ENCODE measurements at regions not wholly inside any gene's neighbourhood (a gene's known extent, or its start where the extent isn't known, plus 50 kb on each side); places are given as distances from the start of the nearest gene placed in this dataset.
"Not testable (repeated sequence)": the region's sequence is repeated elsewhere in the genome, so short reads cannot be mapped to it uniquely, and the experiment has no call there.

DNA sequence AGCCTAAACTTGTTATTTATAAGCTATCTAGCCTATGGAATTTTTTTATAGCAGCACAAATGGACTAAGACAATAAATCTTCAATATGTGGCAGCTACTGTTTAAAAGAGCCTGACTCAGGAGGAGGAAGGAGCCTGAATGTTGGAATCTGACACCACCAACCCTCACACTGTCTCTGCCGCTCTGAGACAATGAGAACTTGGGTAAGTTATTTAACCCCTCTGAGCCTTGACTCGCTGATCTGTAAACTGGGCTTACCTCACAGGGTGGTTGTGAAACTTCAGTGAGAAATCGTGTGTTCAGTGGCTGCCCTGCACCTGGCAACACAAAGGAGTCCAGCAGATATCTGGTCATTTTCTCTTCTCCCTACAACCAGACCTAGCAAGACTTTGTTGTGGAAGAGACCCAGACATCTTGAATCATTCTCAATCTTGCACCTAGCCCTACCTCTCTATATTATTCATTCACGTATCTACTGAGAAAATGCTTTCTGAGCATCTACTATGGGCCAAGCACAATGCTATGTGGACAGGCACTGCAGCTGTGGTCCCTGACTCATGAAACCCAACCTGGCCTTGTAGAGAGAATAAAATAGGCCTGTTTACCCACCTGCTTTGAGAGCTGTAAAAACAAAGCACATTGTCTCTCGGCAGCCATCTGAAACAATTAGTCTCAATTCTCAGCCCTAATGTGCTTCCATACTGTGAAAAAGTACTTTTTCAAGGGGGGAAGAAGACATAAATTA lies 81.9 kb upstream of the SLC25A36 start:
- Histone ChIP-seq H3K4me3 (no peak overlapping the region), H3K27me3 (no peaks in the 10 kb centered on the region), H3K36me3 (no peaks in the 10 kb centered on the region), H3K4me1 (no peaks in the 10 kb centered on the region), H3K27ac (no peak overlapping the region), H3K9me3 (no peaks in the 10 kb centered on the region)
- no peak for DNase-seq (ENCODE audit: low spot score in 2 of 2)
- intact Hi-C loops (cut with DNase I; ENCODE audit: low total_unique reads): loop anchor here (5.0 kb wide), 2 partner anchors 828 to 982 kb away; no protein-coding TSS in a partner anchor
- TF ChIP-seq, protein P1, sequence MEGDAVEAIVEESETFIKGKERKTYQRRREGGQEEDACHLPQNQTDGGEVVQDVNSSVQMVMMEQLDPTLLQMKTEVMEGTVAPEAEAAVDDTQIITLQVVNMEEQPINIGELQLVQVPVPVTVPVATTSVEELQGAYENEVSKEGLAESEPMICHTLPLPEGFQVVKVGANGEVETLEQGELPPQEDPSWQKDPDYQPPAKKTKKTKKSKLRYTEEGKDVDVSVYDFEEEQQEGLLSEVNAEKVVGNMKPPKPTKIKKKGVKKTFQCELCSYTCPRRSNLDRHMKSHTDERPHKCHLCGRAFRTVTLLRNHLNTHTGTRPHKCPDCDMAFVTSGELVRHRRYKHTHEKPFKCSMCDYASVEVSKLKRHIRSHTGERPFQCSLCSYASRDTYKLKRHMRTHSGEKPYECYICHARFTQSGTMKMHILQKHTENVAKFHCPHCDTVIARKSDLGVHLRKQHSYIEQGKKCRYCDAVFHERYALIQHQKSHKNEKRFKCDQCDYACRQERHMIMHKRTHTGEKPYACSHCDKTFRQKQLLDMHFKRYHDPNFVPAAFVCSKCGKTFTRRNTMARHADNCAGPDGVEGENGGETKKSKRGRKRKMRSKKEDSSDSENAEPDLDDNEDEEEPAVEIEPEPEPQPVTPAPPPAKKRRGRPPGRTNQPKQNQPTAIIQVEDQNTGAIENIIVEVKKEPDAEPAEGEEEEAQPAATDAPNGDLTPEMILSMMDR (IDR thresholded peaks at IDR 0.05): no peak
- TF ChIP-seq POLR2A (IDR thresholded peaks at IDR 0.05) (no peak), POLR2AphosphoS5 (IDR thresholded peaks at IDR 0.05) (no peak)

DNA sequence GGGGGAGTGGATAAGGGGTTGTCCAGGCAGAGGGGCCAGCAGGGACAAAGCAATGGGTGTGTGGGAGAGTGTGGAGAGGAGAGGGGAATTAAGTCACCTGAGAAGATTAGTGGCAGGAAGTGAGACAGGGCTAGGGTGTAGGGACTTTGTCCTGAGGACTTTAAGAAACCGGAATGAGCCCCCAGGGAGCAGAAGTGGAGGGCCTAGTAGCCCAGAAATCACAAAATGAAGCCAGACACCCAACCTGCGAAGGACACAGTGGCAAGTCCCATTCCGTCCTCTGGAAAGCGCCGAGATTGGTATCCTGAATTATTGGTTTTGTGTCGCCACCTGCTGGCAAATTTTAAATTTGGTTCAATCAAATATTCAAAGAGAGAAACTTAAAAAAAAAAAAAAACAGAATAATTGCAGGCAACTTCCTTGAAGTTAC lies 78.0 kb upstream of the SLC25A36 start:
- peak in 1 of 2 donors; percentile 20 for DNase-seq (ENCODE audit: low spot score in 2 of 2)
- H3K27ac ChIP-seq: no peak overlapping the region
- peaks cover 0 to 6% of the 10 kb centered on the region in 2 donors for H3K9me3 ChIP-seq
- no peaks in the 10 kb centered on the region for H3K36me3 ChIP-seq
- TF ChIP-seq POLR2AphosphoS5 (IDR thresholded peaks at IDR 0.05): no peak
- TF ChIP-seq, protein P1 (IDR thresholded peaks at IDR 0.05): peak in 2 of 3 donors; percentile 45 to 55
- no peaks in the 10 kb centered on the region for H3K4me1 ChIP-seq
- H3K27me3 ChIP-seq: no peaks in the 10 kb centered on the region
- intact Hi-C loops (cut with DNase I; ENCODE audit: low total_unique reads): loop anchor here (5.0 kb wide), 2 partner anchors 824 to 986 kb away; no protein-coding TSS in a partner anchor
- H3K4me3 ChIP-seq: no peak overlapping the region

DNA sequence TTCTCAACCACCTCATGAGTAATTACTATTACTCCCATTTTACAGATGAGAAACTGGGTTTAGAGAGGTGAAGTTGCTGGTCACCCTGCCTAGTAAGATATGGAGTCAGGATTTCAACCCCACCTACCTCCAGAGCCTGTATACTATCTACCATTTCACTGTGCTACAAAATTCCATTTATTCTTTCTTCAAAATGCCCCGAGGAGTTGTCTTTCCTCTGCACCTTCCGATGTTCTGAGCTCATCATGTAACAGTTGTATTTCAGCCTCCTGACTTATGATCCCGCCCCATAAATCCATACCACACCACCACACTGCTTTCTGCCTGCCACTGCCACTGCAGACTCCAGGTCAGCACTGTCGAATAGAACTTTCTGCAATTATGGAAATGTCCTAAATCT lies 71.3 kb upstream of the SLC25A36 start:
- Histone ChIP-seq H3K27ac (no peak overlapping the region), H3K4me3 (no peak overlapping the region), H3K27me3 (no peaks in the 10 kb centered on the region), H3K4me1 (no peaks in the 10 kb centered on the region), H3K36me3 (no peaks in the 10 kb centered on the region), H3K9me3 (peaks cover 0 to 6% of the 10 kb centered on the region in 2 donors)
- TF ChIP-seq, protein P1 (IDR thresholded peaks at IDR 0.05): no peak
- TF ChIP-seq POLR2A (IDR thresholded peaks at IDR 0.05) (no peak), POLR2AphosphoS5 (IDR thresholded peaks at IDR 0.05) (no peak)
- intact Hi-C loops (cut with DNase I; ENCODE audit: low total_unique reads): no loop called here
- no peak for DNase-seq (ENCODE audit: low spot score in 2 of 2)

DNA sequence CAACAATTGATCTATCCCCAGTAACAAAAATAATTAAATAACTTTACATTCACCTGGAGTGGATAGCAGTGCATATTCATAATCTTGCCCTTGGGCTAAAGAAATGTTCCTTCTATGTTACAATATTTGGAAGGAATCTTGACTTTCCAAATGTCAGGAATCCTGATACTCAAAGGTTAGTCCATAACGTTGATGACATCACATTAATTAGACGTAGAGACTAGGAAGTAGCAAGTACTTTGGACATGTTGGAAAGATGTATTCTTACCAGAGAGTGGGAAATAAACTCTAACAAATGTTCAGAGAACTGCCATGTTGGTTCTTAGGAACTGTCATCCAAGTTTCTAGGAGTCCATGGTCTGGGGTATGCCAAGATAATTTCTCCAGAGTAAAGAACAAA lies 70.6 kb upstream of the SLC25A36 start:
- Histone ChIP-seq H3K27ac (no peak overlapping the region), H3K27me3 (no peaks in the 10 kb centered on the region), H3K36me3 (no peaks in the 10 kb centered on the region), H3K4me3 (no peak overlapping the region), H3K9me3 (peaks cover 0 to 2% of the 10 kb centered on the region in 2 donors), H3K4me1 (no peaks in the 10 kb centered on the region)
- TF ChIP-seq POLR2A (IDR thresholded peaks at IDR 0.05) (no peak), POLR2AphosphoS5 (IDR thresholded peaks at IDR 0.05) (no peak)
- TF ChIP-seq, protein P1 (IDR thresholded peaks at IDR 0.05): no peak
- DNase-seq (ENCODE audit: low spot score in 2 of 2): no peak
- intact Hi-C loops (cut with DNase I; ENCODE audit: low total_unique reads): no loop called here

DNA sequence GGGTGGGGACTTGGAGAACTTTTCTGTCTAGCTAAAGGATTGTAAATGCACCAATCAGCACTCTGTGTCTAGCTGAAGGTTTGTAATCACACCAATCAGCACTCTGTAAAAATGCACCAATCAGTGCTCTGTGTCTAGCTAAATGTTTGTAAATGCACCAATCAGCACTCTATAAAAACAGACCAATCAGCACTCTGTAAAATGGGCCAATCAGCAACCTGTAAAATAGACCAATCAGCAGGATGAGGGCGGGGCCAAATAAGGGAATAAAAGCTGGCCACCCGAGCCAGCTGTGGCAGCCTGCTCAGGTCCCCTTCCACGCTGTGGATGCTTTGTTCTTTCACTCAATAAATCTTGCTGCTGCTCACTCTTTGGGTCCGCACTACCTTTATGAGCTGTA lies 69.5 kb upstream of the SLC25A36 start:
- DNase-seq (ENCODE audit: low spot score in 2 of 2); H3K27me3 ChIP-seq; intact Hi-C loops (cut with DNase I; ENCODE audit: low total_unique reads); H3K9me3 ChIP-seq; H3K27ac ChIP-seq; H3K4me1 ChIP-seq; H3K36me3 ChIP-seq; H3K4me3 ChIP-seq: not testable (repeated sequence)
